Cardiac muscle cell (in vitro differentiated cells and primary cell): ENCODE measurements at regions not wholly inside any gene's neighbourhood (a gene's known extent, or its start where the extent isn't known, plus 50 kb on each side); places are given as distances from the start of the nearest gene placed in this dataset.

Source experiments
- DNase-seq, 2 donors: peaks; one replicate each; pipeline versions ENCODE4 v3.0.0 to v3.0.0-alpha.2; 2010 to 2017; ENCODE audit warnings: low read depth in 1 of 2, low spot score in 1 of 2
- H3K27ac ChIP-seq: fragments of 200-600 bp; sonication (generic); 2 replicates; pipeline ENCODE4 v1.5.1; 2016
- H3K27me3 ChIP-seq: fragments of 200-600 bp; sonication (generic); 2 replicates; pipeline ENCODE4 v1.6.0; 2016; ENCODE audit warnings: control low read depth
- H3K36me3 ChIP-seq: fragments of 200-600 bp; sonication (generic); 2 replicates; pipeline ENCODE4 v1.5.1; 2016; ENCODE audit warnings: control low read depth
- H3K4me1 ChIP-seq: fragments of 200-600 bp; sonication (generic); 2 replicates; pipeline ENCODE4 v1.8.1; 2017; ENCODE audit warnings: low read depth, mild to moderate bottlenecking, mixed run types
- H3K4me3 ChIP-seq: fragments of 200-600 bp; sonication (generic); 2 replicates; pipeline ENCODE4 v1.5.1; 2016; ENCODE audit warnings: mild to moderate bottlenecking
- H3K9me3 ChIP-seq: fragments of 200-600 bp; sonication (generic); 2 replicates; pipeline ENCODE4 v1.5.1; 2017; ENCODE audit warnings: low read depth, mild to moderate bottlenecking, control low read depth
- CTCF ChIP-seq: IDR thresholded peaks from 2 replicates; pipeline ENCODE4 v1.5.1; 2012; ENCODE audit warnings: low read depth, mild to moderate bottlenecking, low read length

- peaks cover 9% of the 10 kb centered on the region for H3K27me3 ChIP-seq
- no peaks in the 10 kb centered on the region for H3K4me1 ChIP-seq
- DNase-seq = no peak
- H3K36me3 ChIP-seq = no peaks in the 10 kb centered on the region
- H3K27ac ChIP-seq = no peak overlapping the region
- no peaks in the 10 kb centered on the region for H3K9me3 ChIP-seq
- no peak overlapping the region for H3K4me3 ChIP-seq
- no peak for TF ChIP-seq CTCF
These were observed 94.7 kb upstream of the DIO3 start for GRCh38 chr14:101466456-101467180.

- TF ChIP-seq CTCF = no peak
- Histone ChIP-seq H3K36me3 (no peaks in the 10 kb centered on the region), H3K4me3 (no peak overlapping the region)
These were observed 93.9 kb upstream of the DIO3 start for GRCh38 chr14:101467181-101467926.

GRCh38 chr14:101469382-101470247 is 91.7 kb upstream of the DIO3 start:
- no peaks in the 10 kb centered on the region for H3K4me1 ChIP-seq
- no peaks in the 10 kb centered on the region for H3K9me3 ChIP-seq
- DNase-seq = no peak

More at GRCh38 chr14:101467181-101467926, 93.9 kb upstream of the DIO3 start:
- H3K27ac ChIP-seq = no peak overlapping the region
- H3K9me3 ChIP-seq = no peaks in the 10 kb centered on the region
- no peak for DNase-seq
- H3K4me1 ChIP-seq = no peaks in the 10 kb centered on the region
- H3K27me3 ChIP-seq = peaks cover 1% of the 10 kb centered on the region

GRCh38 chr14:101470266-101470665 is 91.0 kb upstream of the DIO3 start:
- H3K9me3 ChIP-seq = no peaks in the 10 kb centered on the region
- no peaks in the 10 kb centered on the region for H3K27me3 ChIP-seq
- H3K27ac ChIP-seq = no peak overlapping the region
- no peak for TF ChIP-seq CTCF
- no peaks in the 10 kb centered on the region for H3K36me3 ChIP-seq
- H3K4me3 ChIP-seq = no peak overlapping the region
- H3K4me1 ChIP-seq = no peaks in the 10 kb centered on the region
- no peak for DNase-seq

More at GRCh38 chr14:101469382-101470247, 91.7 kb upstream of the DIO3 start:
- Histone ChIP-seq H3K27me3 (no peaks in the 10 kb centered on the region), H3K4me3 (no peak overlapping the region), H3K36me3 (no peaks in the 10 kb centered on the region), H3K27ac (no peak overlapping the region)
- TF ChIP-seq CTCF = no peak

- Histone ChIP-seq H3K4me1 (no peaks in the 10 kb centered on the region), H3K36me3 (no peaks in the 10 kb centered on the region), H3K4me3 (no peak overlapping the region), H3K27me3 (no peaks in the 10 kb centered on the region), H3K27ac (no peak overlapping the region), H3K9me3 (no peaks in the 10 kb centered on the region)
- TF ChIP-seq CTCF = no peak
- no peak for DNase-seq
These were observed 89.4 kb upstream of the DIO3 start for GRCh38 chr14:101471723-101472517.
